Activated T-helper 2 cell treated with anti-CD3 and anti-CD28 coated beads, Interferon-gamma antibody, Interleukin-2, Interleukin-4, amounts not matched to agents 10 μg/mL and 5 μg/mL and 100 μg/mL, durations not matched to agents 14 hours and 24 hours and 36 hours (primary cell): ENCODE measurements at regions not wholly inside any gene's neighbourhood (a gene's known extent, or its start where the extent isn't known, plus 50 kb on each side); places are given as distances from the start of the nearest gene placed in this dataset.

ENCODE experiments used
- DNase-seq: peaks from one replicate; pipeline ENCODE4 v3.0.0; 2021; ENCODE audit warnings: low spot score
- H3K27ac Mint-ChIP-seq: one replicate; pipeline ENCODE4 v1.8.0; 2021; ENCODE audit warnings: mixed read lengths
- H3K27me3 Mint-ChIP-seq: one replicate; pipeline ENCODE4 v1.8.0; 2021; ENCODE audit warnings: low read depth, mixed read lengths
- H3K36me3 Mint-ChIP-seq: one replicate; pipeline ENCODE4 v1.8.0; 2021; ENCODE audit warnings: low read depth, mixed read lengths
- H3K4me1 Mint-ChIP-seq: one replicate; pipeline ENCODE4 v1.8.0; 2021; ENCODE audit warnings: low read depth, mixed read lengths
- H3K4me3 Mint-ChIP-seq: one replicate; pipeline ENCODE4 v1.8.0; 2021; ENCODE audit warnings: low read depth, mild to moderate bottlenecking, moderate library complexity, mixed read lengths
- H3K9me3 Mint-ChIP-seq: one replicate; pipeline ENCODE4 v1.8.0; 2021; ENCODE audit warnings: mixed read lengths
- intact Hi-C: fragments of 100-400 bp; cut with micrococcal nuclease; formaldehyde crosslinking; loops from one replicate; pipeline ENCODE4 v1.15.1; 2023

DNA sequence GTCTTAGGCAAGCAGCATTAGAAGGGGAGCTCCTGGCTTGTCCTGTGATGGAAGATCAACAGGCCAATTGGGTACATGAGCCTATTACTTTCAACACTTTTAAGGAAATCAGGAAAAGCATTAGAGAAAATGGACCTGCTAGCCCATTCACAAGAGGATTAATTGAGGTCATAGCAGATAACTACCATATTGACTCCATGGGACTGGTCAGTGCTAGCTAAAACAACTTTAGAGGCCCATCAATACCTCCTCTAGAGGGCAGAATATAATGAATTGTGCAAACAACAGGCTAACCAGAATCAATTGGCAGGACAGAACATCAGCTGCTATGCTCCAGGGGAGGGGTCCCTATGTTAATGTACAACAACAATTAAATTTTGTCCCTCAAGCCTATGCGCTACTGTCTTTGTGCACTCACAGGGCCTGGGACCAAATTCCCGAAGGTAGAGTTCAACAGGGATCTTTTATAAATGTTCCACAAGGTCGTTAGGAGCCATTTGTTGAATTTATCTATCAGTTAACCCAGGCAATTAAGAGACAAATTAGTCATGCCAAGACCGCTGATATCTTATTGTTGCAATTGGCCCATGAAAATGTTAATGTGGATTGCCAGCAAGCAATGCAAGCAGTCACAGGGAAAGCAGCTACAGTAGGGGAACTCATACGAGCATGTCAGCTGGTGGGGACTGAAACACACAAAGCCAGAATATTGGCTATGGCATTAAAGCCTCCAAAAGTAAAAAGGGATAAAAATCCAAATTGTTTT, 106.6 kb upstream of the BTN3A2 start:
- intact Hi-C loops, result no loop called here
- H3K4me3 Mint-ChIP-seq, result no peak overlapping the region
- no peaks in the 10 kb centered on the region for H3K9me3 Mint-ChIP-seq
- no peaks in the 10 kb centered on the region for H3K36me3 Mint-ChIP-seq
- DNase-seq, result no peak
- H3K27ac Mint-ChIP-seq, result no peak overlapping the region
- no peaks in the 10 kb centered on the region for H3K27me3 Mint-ChIP-seq
- peaks cover 12% of the 10 kb centered on the region for H3K4me1 Mint-ChIP-seq

- no peak overlapping the region for H3K27ac Mint-ChIP-seq
- intact Hi-C loops, result no loop called here
- H3K27me3 Mint-ChIP-seq, result no peaks in the 10 kb centered on the region
- H3K36me3 Mint-ChIP-seq, result no peaks in the 10 kb centered on the region
- H3K4me1 Mint-ChIP-seq, result peaks cover 6% of the 10 kb centered on the region
- H3K9me3 Mint-ChIP-seq, result no peaks in the 10 kb centered on the region
- DNase-seq, result no peak
- H3K4me3 Mint-ChIP-seq, result no peak overlapping the region
These were observed 104.8 kb upstream of the BTN3A2 start for GRCh38 chr6:26260110-26260637.

GRCh38 chr6:26260725-26261490, 104.1 kb upstream of the BTN3A2 start:
- no peaks in the 10 kb centered on the region for H3K36me3 Mint-ChIP-seq
- H3K9me3 Mint-ChIP-seq, result no peaks in the 10 kb centered on the region
- DNase-seq, result no peak
- intact Hi-C loops, result no loop called here
- peaks cover 6% of the 10 kb centered on the region for H3K4me1 Mint-ChIP-seq
- no peaks in the 10 kb centered on the region for H3K27me3 Mint-ChIP-seq
- H3K27ac Mint-ChIP-seq, result no peak overlapping the region
- H3K4me3 Mint-ChIP-seq, result no peak overlapping the region

- peaks cover 10% of the 10 kb centered on the region for H3K4me1 Mint-ChIP-seq
- no peaks in the 10 kb centered on the region for H3K9me3 Mint-ChIP-seq
- H3K4me3 Mint-ChIP-seq, result no peak overlapping the region
- no peak overlapping the region for H3K27ac Mint-ChIP-seq
- H3K27me3 Mint-ChIP-seq, result no peaks in the 10 kb centered on the region
- H3K36me3 Mint-ChIP-seq, result no peaks in the 10 kb centered on the region
- intact Hi-C loops, result no loop called here
- no peak for DNase-seq
These were observed 100.5 kb upstream of the BTN3A2 start for GRCh38 chr6:26264547-26264946.

DNA sequence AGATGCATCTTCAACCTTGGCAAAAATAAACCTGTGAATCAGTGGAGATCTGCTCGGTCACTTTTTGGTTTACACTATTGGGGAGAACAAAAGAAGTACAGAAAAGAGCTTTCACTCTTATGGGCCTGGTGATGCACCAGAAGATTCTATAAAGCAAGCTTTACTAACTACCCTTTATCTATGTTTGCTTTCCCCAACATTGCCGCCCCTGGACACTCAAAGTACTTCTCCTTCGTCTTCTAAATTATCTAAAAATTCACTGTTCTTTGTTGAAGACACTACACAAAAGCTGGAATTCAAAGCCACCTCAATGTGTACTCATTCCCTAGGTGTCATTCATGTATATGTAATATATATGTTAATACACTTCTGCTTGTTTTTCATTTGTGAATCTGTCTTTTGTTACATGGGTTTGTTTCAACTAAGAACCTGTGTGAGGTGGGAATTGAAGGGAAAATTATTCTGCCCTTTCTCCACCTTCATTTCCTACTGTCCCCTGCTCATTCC, 97.9 kb upstream of the BTN3A2 start:
- Mint-ChIP-seq H3K27ac (no peak overlapping the region), H3K36me3 (no peaks in the 10 kb centered on the region), H3K4me3 (no peak overlapping the region), H3K9me3 (no peaks in the 10 kb centered on the region), H3K4me1 (peaks cover 31% of the 10 kb centered on the region), H3K27me3 (no peaks in the 10 kb centered on the region)
- no peak for DNase-seq
- intact Hi-C loops, result no loop called here

DNA sequence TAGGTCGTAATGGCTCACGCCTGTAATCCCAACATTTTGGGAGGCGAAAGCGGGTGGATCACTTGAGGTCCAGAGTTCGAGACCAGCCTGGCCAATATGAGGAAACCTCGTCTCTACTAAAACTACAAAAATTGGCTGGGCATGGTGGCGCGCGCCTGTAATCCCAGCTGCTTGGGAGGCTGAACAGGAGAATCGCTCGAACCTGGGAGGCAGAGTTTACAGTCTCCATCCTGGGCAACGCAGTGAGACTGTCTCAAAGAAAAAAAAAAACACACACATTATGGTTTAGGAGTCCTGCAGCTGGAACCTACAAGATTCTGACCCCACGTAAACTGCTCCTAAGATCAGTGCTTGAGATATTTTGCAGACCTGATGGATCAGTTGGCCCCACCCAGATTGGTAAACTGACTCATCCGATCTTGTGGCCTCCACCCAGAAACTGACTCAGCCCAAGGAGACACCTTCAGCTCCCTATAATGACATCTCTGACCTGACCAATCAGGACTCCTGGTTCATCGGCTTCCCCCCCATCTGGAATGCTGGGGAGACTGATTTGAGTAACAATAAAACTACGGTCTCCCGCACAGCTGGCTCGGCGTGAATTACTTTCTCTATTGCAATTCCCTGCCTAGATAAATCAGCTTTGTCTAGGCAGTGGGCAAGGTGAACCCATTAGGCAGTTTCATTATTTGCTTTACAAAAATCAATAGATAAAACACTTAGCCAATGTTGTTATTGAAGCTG, 96.2 kb upstream of the BTN3A2 start:
- H3K36me3 Mint-ChIP-seq, result no peaks in the 10 kb centered on the region
- no peaks in the 10 kb centered on the region for H3K27me3 Mint-ChIP-seq
- intact Hi-C loops, result no loop called here
- peak overlapping the region; percentile 29 for H3K27ac Mint-ChIP-seq
- no peak overlapping the region for H3K4me3 Mint-ChIP-seq
- peak; percentile 26 for DNase-seq
- H3K9me3 Mint-ChIP-seq, result no peaks in the 10 kb centered on the region
- H3K4me1 Mint-ChIP-seq, result peaks cover 31% of the 10 kb centered on the region

DNA sequence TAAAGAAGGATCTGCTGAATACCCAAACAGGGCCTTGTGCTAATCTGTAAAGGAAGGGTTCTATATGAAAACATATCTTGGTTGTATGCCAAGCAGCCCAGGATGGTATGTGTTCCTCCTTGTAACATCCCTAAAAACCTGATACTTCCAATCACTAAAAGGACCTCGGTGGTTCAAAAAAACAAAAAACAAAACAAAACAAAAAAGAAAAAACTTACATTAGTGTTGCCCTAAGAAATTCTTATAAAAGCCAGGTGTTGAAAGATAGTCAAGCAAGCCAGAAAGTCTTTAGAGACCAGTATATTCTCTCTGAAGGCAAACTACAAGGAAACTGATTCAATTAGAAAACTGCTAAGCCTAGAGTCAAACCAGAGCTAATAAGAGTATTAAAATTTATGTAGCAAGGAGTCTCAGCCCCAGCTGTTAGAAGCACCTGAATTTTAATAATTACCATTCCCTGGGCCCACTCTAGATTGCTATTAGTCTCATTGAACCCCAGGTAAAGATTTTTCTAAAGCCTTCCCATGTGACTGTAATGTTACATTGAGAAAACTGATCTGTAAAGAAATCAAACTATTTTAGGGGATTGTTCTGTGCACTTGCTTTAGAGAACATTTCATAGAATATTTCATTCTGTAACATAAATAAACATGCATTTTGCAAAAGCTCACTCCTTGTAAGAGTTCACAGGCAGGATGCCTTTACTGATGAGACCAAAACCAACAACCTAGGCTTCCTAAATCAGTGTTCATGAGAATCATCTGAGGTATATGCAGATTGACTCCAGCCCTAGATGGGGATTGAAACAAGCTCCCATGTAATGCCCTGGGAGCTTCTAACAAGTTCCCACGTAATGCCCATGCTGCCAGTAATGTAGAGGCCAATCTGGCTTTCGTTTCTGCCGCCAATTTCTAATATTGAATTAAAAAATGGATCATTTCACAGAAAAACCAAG, 95.2 kb upstream of the BTN3A2 start:
- peaks cover 32% of the 10 kb centered on the region for H3K4me1 Mint-ChIP-seq
- H3K9me3 Mint-ChIP-seq, result no peaks in the 10 kb centered on the region
- H3K27ac Mint-ChIP-seq, result peak overlapping the region; percentile 64
- intact Hi-C loops, result loop anchor here (2.0 to 10.0 kb wide), 3 partner anchors 29 to 1625 kb away; a partner anchor contains a TSS
- H3K4me3 Mint-ChIP-seq, result no peak overlapping the region
- H3K27me3 Mint-ChIP-seq, result no peaks in the 10 kb centered on the region
- H3K36me3 Mint-ChIP-seq, result no peaks in the 10 kb centered on the region
- DNase-seq, result no peak

DNA sequence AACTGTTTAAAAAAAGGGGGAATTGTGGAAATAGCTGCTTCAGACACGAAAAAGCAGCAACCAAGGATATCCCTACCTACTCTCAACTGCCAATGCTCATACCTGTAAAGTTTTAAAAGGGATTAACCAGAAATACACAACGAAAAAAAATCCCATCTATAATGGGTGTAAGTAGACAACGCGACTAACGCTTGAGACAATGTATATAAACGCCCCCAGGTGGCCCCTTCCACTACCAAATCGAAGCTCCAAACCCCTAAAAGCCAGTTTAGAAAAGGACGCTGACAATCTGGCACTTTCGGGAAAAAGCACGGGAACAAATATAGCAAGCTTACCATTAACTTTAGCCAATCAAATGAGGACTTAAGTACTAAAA, 94.5 kb upstream of the BTN3A2 start:
- Mint-ChIP-seq H3K4me1 (peaks cover 35% of the 10 kb centered on the region), H3K27me3 (no peaks in the 10 kb centered on the region), H3K36me3 (no peaks in the 10 kb centered on the region), H3K4me3 (no peak overlapping the region), H3K27ac (no peak overlapping the region), H3K9me3 (no peaks in the 10 kb centered on the region)
- intact Hi-C loops, result loop anchor here (2.0 to 10.0 kb wide), 3 partner anchors 30 to 1624 kb away; a partner anchor contains a TSS
- DNase-seq, result no peak

DNA sequence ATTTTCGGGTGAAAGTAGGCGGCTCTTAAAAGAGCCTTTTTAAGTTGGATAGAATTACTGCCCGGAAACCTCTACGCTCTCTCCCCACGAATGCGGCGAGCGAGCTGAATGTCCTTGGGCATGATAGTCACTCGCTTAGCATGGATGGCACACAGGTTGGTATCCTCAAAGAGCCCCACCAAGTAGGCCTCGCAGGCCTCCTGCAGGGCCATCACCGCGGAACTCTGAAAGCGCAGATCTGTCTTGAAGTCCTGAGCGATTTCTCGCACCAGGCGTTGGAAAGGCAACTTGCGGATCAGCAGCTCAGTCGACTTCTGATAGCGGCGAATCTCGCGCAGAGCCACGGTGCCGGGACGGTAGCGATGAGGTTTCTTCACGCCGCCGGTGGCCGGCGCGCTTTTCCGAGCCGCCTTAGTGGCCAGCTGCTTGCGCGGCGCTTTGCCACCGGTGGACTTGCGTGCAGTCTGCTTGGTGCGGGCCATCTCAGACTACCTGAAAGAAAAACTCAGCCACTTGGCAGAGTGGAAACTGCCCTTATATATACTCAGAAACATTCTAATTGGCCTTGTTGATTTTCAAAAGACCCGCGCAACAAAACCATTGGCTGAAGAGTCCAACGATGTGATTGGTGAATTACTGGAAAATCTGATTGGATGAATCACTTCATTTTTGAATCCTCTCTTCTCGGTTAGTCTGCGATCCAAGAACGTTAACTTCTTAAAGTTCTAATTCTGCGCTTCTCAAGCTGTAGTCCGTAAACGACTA, 93.9 kb upstream of the BTN3A2 start:
- intact Hi-C loops, result loop anchor here (1.0 to 10.0 kb wide), 5 partner anchors 20 to 1624 kb away; a partner anchor contains a TSS
- H3K36me3 Mint-ChIP-seq, result no peaks in the 10 kb centered on the region

DNA sequence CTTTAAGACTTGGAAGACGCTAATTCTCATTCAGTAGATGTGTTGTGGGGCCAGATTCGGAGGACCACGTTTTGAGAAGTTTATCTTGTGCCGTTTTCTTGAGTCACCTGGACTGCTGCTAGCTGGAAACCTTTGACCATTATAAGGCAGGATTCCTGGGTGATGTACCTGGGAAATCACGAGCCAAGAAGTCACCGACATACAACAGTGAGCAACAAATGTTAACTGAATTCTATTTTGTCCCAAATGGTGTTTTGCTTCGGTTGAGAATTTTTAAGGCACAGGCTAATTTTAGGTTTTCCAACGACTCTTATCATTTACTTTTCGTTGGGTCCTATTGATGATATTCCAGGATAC, 93.4 kb upstream of the BTN3A2 start:
- Mint-ChIP-seq H3K4me1 (peaks cover 38% of the 10 kb centered on the region), H3K4me3 (no peak overlapping the region), H3K9me3 (no peaks in the 10 kb centered on the region), H3K27ac (no peak overlapping the region), H3K27me3 (no peaks in the 10 kb centered on the region), H3K36me3 (no peaks in the 10 kb centered on the region)
- intact Hi-C loops, result loop anchor here (1.0 to 10.0 kb wide), 5 partner anchors 20 to 1623 kb away; a partner anchor contains a TSS
- no peak for DNase-seq

More for the DNA sequence above, 93.9 kb upstream of the BTN3A2 start:
- Mint-ChIP-seq H3K4me3 (no peak overlapping the region), H3K27ac (no peak overlapping the region), H3K27me3 (no peaks in the 10 kb centered on the region), H3K4me1 (peaks cover 37% of the 10 kb centered on the region), H3K9me3 (no peaks in the 10 kb centered on the region)
- peak; percentile 79 for DNase-seq

GRCh38 chr6:26272171-26272637, 92.8 kb upstream of the BTN3A2 start:
- H3K4me1 Mint-ChIP-seq, result peaks cover 40% of the 10 kb centered on the region
- no peaks in the 10 kb centered on the region for H3K27me3 Mint-ChIP-seq
- no peak overlapping the region for H3K27ac Mint-ChIP-seq
- DNase-seq, result peak; percentile 59
- H3K36me3 Mint-ChIP-seq, result no peaks in the 10 kb centered on the region
- intact Hi-C loops, result loop anchor here (5.0 to 10.0 kb wide), 2 partner anchors 40 to 1623 kb away; a partner anchor contains a TSS
- H3K4me3 Mint-ChIP-seq, result no peak overlapping the region
- no peaks in the 10 kb centered on the region for H3K9me3 Mint-ChIP-seq
